Activated naive CD8-positive, alpha-beta T cell treated with anti-CD3 and anti-CD28 coated beads, Interleukin-2, amount 10 ng/mL, durations not matched to agents 7 days and 5 days (primary cell): ENCODE measurements at regions not wholly inside any gene's neighbourhood (a gene's known extent, or its start where the extent isn't known, plus 50 kb on each side); places are given as distances from the start of the nearest gene placed in this dataset.

Source experiments
- ATAC-seq: fragments of 150-1000 bp; cut with Tn5 transposase; one replicate; pipeline ENCODE4 v1.10.0; 2021; ENCODE audit warnings: low read depth, moderate library complexity
- POLR2A ChIA-PET: fragments of 350-600 bp; sonication (Branson Sonifier 250); formaldehyde crosslinking; loops from one replicate; lab custom pipeline; 2021; ENCODE audit warnings: antibody characterized with exemption; lab: Charles Lee
- DNase-seq: peaks from one replicate; pipeline ENCODE4 v3.0.0; 2021
- H3K27ac Mint-ChIP-seq: one replicate; pipeline ENCODE4 v1.8.0; 2022; ENCODE audit warnings: mild to moderate bottlenecking, mixed read lengths
- H3K27me3 Mint-ChIP-seq: one replicate; pipeline ENCODE4 v1.8.0; 2022; ENCODE audit warnings: mild to moderate bottlenecking, moderate library complexity, mixed read lengths
- H3K36me3 Mint-ChIP-seq: one replicate; pipeline ENCODE4 v1.8.0; 2021; ENCODE audit warnings: mild to moderate bottlenecking, mixed read lengths
- H3K4me1 Mint-ChIP-seq: one replicate; pipeline ENCODE4 v1.8.0; 2021; ENCODE audit warnings: mixed read lengths
- H3K4me3 Mint-ChIP-seq: one replicate; pipeline ENCODE4 v1.8.0; 2022; ENCODE audit warnings: mild to moderate bottlenecking, moderate library complexity, mixed read lengths
- H3K9me3 Mint-ChIP-seq: one replicate; pipeline ENCODE4 v1.8.0; 2021; ENCODE audit warnings: mixed read lengths

DNA sequence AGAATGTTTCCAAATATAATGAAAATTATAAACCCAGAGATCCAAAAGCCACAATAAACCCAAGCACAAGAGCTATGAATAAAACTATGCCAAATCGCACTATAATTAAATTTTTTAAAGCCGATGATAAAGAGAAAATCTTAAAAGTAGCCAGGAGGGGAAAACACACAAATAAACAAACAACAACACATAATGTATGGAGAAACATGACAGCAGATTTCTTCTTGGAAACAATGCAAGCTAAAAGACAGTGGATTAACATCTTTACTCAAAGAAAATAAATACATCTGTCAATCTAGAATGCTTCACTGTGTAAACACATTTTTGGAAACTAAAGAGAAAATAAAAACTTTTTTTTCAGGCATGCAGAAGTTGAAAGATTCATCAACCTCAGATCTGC lies 53.0 kb upstream of the SMOX start:
- H3K27me3 Mint-ChIP-seq: peaks cover 38% of the 10 kb centered on the region
- DNase-seq (no peak), ATAC-seq (no peak)
- no peaks in the 10 kb centered on the region for H3K4me1 Mint-ChIP-seq
- POLR2A ChIA-PET: no interaction called here
- peaks cover 5% of the 10 kb centered on the region for H3K9me3 Mint-ChIP-seq
- H3K27ac Mint-ChIP-seq: no peak overlapping the region
- H3K36me3 Mint-ChIP-seq: no peaks in the 10 kb centered on the region
- H3K4me3 Mint-ChIP-seq: no peak overlapping the region

DNA sequence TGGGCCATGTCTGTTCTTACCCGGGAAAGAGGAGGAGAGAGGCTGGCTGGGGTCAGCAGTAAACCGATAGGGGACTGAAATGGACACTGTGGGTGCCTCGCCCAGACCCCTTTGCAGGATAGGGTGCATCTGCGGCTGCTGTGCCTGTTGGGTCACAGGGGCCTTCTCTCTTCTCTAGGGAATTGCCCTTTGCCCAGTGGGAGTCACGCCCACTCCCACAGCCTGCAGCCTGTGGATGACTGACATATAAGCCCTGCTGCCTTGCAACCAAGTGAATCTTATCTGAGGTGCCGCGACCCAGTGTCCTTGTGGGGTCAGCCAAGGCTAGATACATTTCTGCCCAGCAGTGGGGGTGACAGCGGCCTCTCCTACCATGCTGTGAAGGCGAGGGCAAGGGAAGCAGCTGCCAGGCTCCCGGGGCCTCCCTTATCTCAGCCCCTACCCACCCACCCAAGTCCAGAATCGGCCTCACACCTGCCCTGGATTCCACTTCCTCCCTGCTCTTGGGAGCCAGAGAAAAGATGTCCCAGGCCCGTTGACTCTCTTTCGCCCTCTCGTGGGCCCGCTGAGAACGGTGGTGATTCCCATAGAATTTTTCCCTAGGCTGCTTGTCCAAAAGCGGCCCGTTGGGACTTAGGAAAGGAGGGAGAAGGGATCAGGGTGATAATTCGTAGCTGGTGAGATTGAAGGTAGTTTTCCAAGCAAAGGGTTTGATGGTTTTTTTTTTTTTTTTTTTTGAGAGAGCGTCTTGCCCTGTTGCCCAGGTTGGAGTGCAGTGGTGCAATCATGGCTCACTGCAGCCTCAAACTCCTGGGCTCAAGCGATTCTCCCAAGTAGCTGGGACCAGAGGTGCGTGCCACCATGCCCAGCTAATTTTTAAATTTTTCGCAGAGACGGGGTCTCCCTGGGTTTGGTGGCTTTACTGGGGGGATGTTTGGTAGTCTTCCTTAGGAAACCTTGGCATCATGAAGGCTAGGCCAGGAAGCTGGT lies 56.8 kb upstream of the SMOX start:
- no peaks in the 10 kb centered on the region for H3K4me1 Mint-ChIP-seq
- DNase-seq: peak; percentile 58
- no peak overlapping the region for H3K4me3 Mint-ChIP-seq
- H3K27ac Mint-ChIP-seq: no peak overlapping the region
- POLR2A ChIA-PET: no interaction called here
- ATAC-seq: no peak
- no peaks in the 10 kb centered on the region for H3K36me3 Mint-ChIP-seq
- H3K9me3 Mint-ChIP-seq: peaks cover 5% of the 10 kb centered on the region
- peaks cover 27% of the 10 kb centered on the region for H3K27me3 Mint-ChIP-seq

DNA sequence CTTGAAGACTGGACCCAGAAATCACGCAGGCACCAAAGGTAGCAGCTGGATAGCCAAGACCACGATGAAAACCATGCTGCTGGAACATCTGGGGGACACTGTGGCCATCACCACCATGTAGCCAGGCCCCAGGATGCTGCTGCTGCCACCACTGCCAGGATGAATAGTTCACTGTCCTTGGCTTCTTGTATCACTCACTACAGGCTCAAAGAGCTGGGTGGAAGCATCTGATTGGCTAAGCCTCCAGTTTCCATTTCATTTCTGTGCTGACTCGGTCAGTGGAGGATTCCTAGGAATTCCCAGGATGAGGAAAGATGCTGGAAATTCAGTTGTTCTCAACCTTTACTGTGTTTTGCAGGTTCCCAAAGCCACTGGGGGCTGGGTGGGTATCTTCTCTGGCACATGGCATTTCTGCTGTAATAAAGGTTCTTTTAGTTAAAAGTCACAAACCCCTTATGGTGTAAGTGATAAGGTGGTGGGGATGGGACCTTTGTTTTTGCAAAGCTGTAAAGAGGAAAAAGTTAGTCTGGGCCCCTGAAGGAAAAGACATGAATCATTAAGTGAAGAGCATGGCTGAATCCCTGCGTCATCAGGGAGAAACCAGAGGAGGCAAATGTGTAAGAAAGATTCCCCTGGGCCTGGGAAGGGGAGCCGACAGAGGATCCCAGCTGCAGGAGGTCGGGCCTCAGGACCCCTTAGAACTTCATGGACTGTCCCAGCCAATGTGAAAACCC lies 57.7 kb upstream of the SMOX start:
- Mint-ChIP-seq H3K27me3 (peaks cover 26% of the 10 kb centered on the region), H3K27ac (no peak overlapping the region), H3K36me3 (no peaks in the 10 kb centered on the region), H3K9me3 (peaks cover 5% of the 10 kb centered on the region), H3K4me3 (no peak overlapping the region), H3K4me1 (no peaks in the 10 kb centered on the region)
- POLR2A ChIA-PET: no interaction called here
- ATAC-seq: no peak
- DNase-seq: no peak

DNA sequence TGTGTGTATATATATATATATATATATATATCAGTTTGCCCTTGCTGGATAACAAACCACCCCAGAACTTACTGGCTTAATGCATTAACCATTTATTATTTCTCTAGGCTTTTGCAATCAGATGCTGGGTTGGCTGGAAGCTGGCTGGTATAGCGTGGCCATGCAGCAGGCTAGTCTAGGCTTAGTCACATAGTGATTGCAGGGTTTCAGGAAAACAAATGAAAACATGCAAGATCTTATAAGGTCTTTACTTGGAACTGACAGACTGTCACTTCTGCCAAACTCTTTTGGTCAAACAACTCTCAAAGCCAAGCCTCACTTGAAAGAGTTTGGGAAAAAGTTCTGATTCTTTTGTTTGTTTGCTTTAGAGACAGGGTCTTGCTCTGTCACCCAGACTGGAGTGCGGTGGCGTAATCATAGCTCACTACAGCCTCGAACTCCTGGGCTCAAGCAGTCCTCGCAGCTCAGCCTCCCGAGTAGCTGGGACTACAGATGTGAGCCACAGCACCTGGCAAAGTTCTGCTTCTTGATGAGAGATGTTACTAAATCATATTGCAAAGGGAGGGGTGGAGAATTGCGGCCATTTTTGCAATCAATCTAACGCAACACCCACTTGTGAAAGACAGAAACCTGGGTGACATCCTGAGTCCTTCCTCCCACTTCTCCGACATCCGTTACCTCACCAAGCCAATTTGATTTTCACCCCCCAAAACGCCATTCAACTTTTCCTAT lies 58.7 kb upstream of the SMOX start:
- POLR2A ChIA-PET: no interaction called here
- ATAC-seq: no peak
- no peaks in the 10 kb centered on the region for H3K36me3 Mint-ChIP-seq
- peaks cover 5% of the 10 kb centered on the region for H3K4me1 Mint-ChIP-seq
- H3K27me3 Mint-ChIP-seq: peaks cover 16% of the 10 kb centered on the region
- H3K4me3 Mint-ChIP-seq: no peak overlapping the region
- H3K27ac Mint-ChIP-seq: no peak overlapping the region
- no peaks in the 10 kb centered on the region for H3K9me3 Mint-ChIP-seq
- no peak for DNase-seq

DNA sequence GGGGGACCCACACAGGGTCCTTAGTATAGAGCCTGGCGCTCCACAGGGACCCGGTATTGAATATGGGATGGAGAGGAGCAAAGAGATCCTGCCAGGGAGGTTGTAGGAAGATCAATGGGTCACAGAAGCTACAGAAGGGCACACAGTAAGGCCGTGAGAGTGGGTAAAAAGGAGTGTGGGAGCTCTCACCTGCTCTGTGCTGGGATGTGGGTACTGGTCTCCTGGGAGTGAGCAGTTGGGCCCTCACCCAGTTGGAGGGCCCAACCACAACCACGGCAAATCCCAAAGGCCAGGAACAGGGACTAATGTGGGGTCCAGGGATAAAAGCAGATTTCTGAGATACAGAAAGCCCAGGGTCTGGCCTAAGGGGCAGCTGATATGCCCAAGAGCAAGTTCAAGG lies 59.9 kb upstream of the SMOX start:
- no peak overlapping the region for H3K4me3 Mint-ChIP-seq
- H3K27ac Mint-ChIP-seq: no peak overlapping the region
- H3K4me1 Mint-ChIP-seq: peaks cover 17% of the 10 kb centered on the region
- no peak for ATAC-seq
- peaks cover 6% of the 10 kb centered on the region for H3K27me3 Mint-ChIP-seq
- POLR2A ChIA-PET: no interaction called here
- peaks cover 2% of the 10 kb centered on the region for H3K36me3 Mint-ChIP-seq
- no peaks in the 10 kb centered on the region for H3K9me3 Mint-ChIP-seq
- DNase-seq: no peak

DNA sequence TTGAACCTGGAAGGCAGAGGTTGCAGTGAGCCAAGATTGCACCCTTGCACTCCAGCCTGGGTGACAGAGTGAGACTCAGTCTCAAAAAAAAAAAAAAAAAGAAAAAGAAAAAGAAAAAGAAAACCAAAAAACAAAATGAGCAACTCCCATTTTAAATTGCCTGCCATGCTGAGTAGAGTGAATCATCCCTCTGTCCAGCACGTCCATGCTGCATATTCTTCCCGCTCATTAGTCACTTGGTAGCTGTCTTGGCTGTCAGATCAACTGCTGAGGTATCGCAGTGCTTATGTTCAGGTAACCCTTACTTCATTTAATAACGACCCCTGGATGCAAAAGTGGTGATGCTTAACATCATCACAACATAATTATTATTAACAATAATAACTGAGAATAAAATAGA lies 60.7 kb upstream of the SMOX start:
- Mint-ChIP-seq H3K27ac (no peak overlapping the region), H3K4me3 (no peak overlapping the region), H3K9me3 (no peaks in the 10 kb centered on the region), H3K36me3 (peaks cover 2% of the 10 kb centered on the region), H3K4me1 (peaks cover 22% of the 10 kb centered on the region), H3K27me3 (peaks cover 4% of the 10 kb centered on the region)
- ATAC-seq (no peak), DNase-seq (no peak)
- POLR2A ChIA-PET: no interaction called here

DNA sequence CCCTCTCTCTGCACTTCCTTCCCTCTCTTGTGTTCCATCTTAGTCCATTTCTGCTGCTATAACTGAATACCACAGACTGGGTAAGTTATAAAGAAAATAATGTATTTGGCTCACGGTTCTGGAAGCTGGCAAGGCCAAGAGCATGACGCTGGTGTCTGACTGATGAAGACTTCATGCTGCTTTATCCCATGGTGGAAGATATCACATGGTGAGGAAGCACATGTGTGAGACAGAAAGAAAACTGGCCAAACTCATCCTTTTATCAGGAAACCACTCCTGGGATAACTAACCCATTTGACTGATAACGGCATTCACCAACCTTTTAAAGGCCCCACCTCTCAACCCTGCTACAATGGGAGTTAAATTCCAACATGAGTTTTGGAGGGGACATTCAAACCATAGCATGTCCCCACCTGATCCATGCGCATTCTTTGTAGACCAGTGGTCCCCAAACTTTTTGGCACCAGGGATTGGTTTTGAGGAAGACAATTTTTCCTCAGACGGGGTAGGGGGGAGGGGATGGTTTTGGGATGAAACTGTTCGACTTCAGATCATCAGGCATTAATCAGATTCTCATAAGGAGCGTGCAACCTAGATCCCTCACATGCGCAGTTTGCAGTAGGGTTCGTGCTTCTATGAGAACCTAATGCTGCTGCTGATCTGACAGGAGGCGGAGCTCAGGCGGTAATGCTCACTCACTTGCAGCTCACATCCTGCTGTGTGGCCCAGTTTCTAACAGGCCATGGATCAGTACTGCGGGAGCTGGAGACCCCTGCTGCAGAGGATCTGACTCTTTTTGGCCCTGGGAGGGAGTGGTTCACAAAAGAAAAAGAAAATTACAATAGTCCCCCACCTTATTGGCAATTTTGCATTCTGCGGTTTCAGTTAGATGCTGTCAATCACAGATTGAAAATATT lies 61.6 kb upstream of the SMOX start:
- DNase-seq (no peak), ATAC-seq (no peak)
- Mint-ChIP-seq H3K27me3 (peaks cover 3% of the 10 kb centered on the region), H3K4me3 (no peak overlapping the region), H3K27ac (no peak overlapping the region), H3K36me3 (peaks cover 5% of the 10 kb centered on the region), H3K4me1 (peaks cover 29% of the 10 kb centered on the region), H3K9me3 (no peaks in the 10 kb centered on the region)
- POLR2A ChIA-PET: no interaction called here

DNA sequence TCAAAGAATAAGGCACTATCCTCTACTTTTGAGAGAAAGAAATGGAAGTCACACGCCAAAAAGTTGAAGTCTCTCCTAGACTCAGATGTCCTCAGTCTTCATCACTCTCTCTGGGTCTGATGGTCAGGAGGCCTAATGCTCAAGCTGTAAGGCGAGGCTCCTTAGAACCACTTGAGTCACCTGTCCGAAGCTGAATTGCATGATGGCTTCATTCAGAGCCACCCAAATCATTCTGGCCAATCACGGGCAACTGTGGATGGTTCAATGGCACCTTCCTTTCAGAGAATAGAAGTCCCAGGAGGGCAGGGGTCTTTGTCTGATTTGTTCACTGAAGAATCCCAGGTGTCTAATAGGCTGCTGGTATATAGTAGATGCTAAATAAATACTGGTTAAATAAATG lies 63.9 kb upstream of the SMOX start:
- no peak overlapping the region for H3K4me3 Mint-ChIP-seq
- H3K9me3 Mint-ChIP-seq: peaks cover 3% of the 10 kb centered on the region
- POLR2A ChIA-PET: interaction anchor here (0.9 to 1.4 kb wide), 5 partner anchors 46 to 316 kb away, joined by 3 to 8 read pairs (median 4); partner anchors contain the start of genes CENPB and RNF24
- no peaks in the 10 kb centered on the region for H3K27me3 Mint-ChIP-seq
- DNase-seq (no peak), ATAC-seq (no peak)
- H3K36me3 Mint-ChIP-seq: peaks cover 10% of the 10 kb centered on the region
- peaks cover 34% of the 10 kb centered on the region for H3K4me1 Mint-ChIP-seq
- H3K27ac Mint-ChIP-seq: peak overlapping the region; percentile 60

DNA sequence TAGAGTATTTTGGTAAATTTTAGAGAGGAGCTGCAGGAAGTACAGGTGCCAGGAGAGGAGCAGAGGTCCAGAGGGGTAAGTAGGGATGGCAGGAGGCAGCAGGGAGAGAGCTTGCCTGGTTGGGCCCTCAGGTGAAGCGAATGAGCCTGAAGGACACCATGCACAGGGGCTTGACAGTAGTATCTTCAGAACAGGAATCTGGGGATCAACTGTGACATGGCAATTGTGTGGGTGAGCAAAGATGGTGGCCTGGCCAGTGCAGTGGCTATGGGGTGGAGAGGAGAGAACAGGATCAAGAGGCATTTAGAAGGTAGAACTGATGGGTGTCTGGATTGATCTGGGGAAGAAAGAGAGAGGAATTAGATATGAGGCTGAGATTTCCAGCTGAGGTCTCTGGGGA lies 64.5 kb upstream of the SMOX start:
- peaks cover 10% of the 10 kb centered on the region for H3K36me3 Mint-ChIP-seq
- peak overlapping the region; percentile 6 for H3K4me3 Mint-ChIP-seq
- H3K27me3 Mint-ChIP-seq: no peaks in the 10 kb centered on the region
- H3K27ac Mint-ChIP-seq: peak overlapping the region; percentile 60
- peaks cover 34% of the 10 kb centered on the region for H3K4me1 Mint-ChIP-seq
- no peak for DNase-seq
- POLR2A ChIA-PET: interaction anchor here (1.1 to 3.2 kb wide), 3 partner anchors 46 to 315 kb away, joined by 4 to 17 read pairs (median 4); no protein-coding TSS in a partner anchor
- no peak for ATAC-seq
- peaks cover 3% of the 10 kb centered on the region for H3K9me3 Mint-ChIP-seq

DNA sequence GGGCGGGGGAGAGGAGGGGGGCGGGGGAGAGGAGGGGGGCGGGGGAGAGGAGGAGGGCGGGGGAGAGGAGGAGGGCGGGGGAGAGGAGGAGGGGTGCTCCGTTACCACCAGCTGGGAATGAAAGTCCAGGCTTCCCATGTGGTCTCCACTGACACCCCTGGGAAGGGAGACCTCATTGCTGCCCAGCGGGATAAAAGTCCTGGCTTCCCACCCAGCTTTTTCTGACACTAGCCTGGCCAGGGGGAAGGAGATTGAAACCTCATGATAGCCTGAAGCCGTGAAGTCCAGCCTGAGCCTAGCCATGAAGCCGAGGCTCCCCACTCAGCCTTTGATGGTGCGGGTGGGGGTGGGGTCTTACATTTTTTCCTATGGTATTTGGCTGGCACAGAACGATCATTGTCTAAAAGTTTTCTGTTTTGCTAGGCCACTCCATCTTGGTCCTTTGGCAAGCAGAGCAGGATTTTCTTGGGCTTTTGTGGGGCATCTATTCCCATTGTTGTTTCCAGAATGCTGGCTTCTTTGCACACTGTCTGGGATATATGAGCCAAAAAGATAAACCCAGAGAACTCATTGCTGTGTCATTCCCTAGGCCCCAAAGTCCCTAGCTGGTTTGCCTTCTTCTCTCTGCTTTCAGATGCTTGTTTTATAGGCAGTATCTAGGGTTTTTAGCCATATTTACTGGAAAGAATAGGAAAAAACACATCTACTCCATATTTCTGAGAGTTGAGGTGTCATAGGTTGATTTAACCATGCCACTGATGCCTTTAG lies 65.3 kb upstream of the SMOX start:
- Mint-ChIP-seq H3K4me1 (peaks cover 40% of the 10 kb centered on the region), H3K9me3 (peaks cover 3% of the 10 kb centered on the region), H3K27ac (peak overlapping the region; percentile 92), H3K27me3 (no peaks in the 10 kb centered on the region), H3K36me3 (peaks cover 10% of the 10 kb centered on the region), H3K4me3 (peak overlapping the region; percentile 23)
- ATAC-seq (no peak), DNase-seq (no peak)
- POLR2A ChIA-PET: interaction anchor here (0.7 to 3.2 kb wide), 8 partner anchors 11 to 314 kb away, joined by 3 to 17 read pairs (median 4); no protein-coding TSS in a partner anchor

DNA sequence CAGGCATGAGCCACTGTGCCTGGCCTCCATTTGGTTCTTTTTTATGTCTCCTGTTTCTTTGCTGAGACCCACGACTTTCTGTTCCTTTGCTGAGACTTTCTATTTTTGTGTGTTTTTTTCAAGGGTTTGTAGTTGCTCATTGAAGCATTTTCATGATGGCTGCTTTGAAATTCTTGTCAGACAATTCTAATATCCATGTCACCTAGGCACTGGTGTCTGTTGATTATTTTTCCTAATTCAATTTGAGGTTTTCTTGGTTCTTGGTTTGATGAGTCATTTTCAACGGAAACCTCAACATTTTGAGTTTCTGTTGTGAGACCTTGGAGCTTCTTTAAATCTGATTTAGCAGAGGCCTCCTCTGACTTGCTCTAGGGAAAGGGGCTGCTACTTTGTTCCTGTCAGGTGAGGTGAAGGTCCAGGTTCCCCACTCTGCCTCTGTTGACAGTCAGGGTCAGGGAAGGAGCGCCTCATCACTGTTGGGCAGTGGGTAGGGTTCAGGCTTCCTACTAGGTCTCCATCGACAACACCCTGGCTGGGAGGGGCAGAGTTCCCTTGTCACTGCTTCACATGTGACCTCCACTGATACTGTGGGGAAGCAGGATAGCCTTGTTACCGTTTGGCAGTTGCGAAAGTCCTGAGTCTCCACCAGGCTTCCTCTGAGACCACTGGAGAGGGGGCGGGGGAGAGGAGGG lies 66.1 kb upstream of the SMOX start:
- Mint-ChIP-seq H3K27me3 (no peaks in the 10 kb centered on the region), H3K4me3 (peak overlapping the region; percentile 60), H3K9me3 (peaks cover 3% of the 10 kb centered on the region), H3K4me1 (peaks cover 43% of the 10 kb centered on the region), H3K27ac (peak overlapping the region; percentile 92), H3K36me3 (peaks cover 10% of the 10 kb centered on the region)
- POLR2A ChIA-PET: interaction anchor here (0.6 to 3.2 kb wide), 7 partner anchors 11 to 298 kb away, joined by 3 to 17 read pairs (median 4); no protein-coding TSS in a partner anchor
- ATAC-seq (peak; percentile 76), DNase-seq (peak; percentile 71)
